ENCODE measurements at regions not wholly inside any gene's neighbourhood (a gene's known extent, or its start where the extent isn't known, plus 50 kb on each side); places are given as distances from the start of the nearest gene placed in this dataset.
"Not testable (repeated sequence)": the region's sequence is repeated elsewhere in the genome, so short reads cannot be mapped to it uniquely, and the experiment has no call there.

- Mint-ChIP-seq H3K27ac (ENCODE audit: unreplicated experiment) (no peak overlapping the region), H3K9me3 (ENCODE audit: unreplicated experiment) (peaks cover 22% of the 10 kb centered on the region)
- no peak for TF ChIP-seq CTCF (IDR thresholded peaks at IDR 0.05)
Measured at GRCh38 chr17:27370776-27371175, 76.9 kb downstream of the WSB1 start.

DNA sequence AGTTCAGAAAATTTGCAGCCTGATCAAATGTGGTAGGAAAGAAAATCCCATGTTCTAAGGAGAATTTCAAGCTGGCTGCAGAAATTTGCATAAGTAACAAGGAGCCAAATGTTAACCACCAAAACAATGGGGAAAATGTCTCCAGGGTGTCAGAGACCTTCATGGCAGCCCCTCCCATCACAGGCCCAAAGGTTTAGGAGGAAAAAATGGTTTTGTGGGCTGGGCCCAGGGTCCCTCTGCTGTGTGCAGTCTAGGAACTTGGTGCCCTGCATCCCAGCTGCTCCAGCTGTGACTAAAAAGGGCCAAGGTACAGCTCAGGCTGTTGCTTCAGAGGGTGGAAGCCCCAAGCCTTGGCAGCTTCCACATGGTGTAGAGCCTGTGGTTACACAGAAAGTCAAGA, 79.8 kb downstream of the WSB1 start:
- not testable (repeated sequence) for H3K27me3 Mint-ChIP-seq (ENCODE audit: unreplicated experiment); H3K4me3 Mint-ChIP-seq (ENCODE audit: unreplicated experiment); H3K27ac Mint-ChIP-seq (ENCODE audit: unreplicated experiment); DNase-seq (ENCODE audit: extremely low spot score, unreplicated experiment)
- Mint-ChIP-seq H3K4me1 (ENCODE audit: unreplicated experiment) (peaks cover 16% of the 10 kb centered on the region), H3K9me3 (ENCODE audit: unreplicated experiment) (peaks cover 22% of the 10 kb centered on the region), H3K36me3 (ENCODE audit: unreplicated experiment) (peaks cover 13% of the 10 kb centered on the region)

More at GRCh38 chr17:27370776-27371175, 76.9 kb downstream of the WSB1 start:
- peaks cover 11% of the 10 kb centered on the region for H3K4me1 Mint-ChIP-seq (ENCODE audit: unreplicated experiment)
- H3K36me3 Mint-ChIP-seq (ENCODE audit: unreplicated experiment), result peaks cover 13% of the 10 kb centered on the region
- no peak for DNase-seq (ENCODE audit: extremely low spot score, unreplicated experiment)
- no peak overlapping the region for H3K4me3 Mint-ChIP-seq (ENCODE audit: unreplicated experiment)
- H3K27me3 Mint-ChIP-seq (ENCODE audit: unreplicated experiment), result no peaks in the 10 kb centered on the region

- Mint-ChIP-seq H3K4me3 (ENCODE audit: unreplicated experiment) (no peak overlapping the region), H3K36me3 (ENCODE audit: unreplicated experiment) (peaks cover 8% of the 10 kb centered on the region), H3K27me3 (ENCODE audit: unreplicated experiment) (no peaks in the 10 kb centered on the region), H3K4me1 (ENCODE audit: unreplicated experiment) (peaks cover 42% of the 10 kb centered on the region), H3K9me3 (ENCODE audit: unreplicated experiment) (peaks cover 12% of the 10 kb centered on the region), H3K27ac (ENCODE audit: unreplicated experiment) (peak overlapping the region; percentile 61)
- TF ChIP-seq CTCF (IDR thresholded peaks at IDR 0.05), result no peak
- DNase-seq (ENCODE audit: extremely low spot score, unreplicated experiment), result no peak
Measured at GRCh38 chr17:27376637-27377547, 79.4 kb upstream of the KSR1 start.

DNA sequence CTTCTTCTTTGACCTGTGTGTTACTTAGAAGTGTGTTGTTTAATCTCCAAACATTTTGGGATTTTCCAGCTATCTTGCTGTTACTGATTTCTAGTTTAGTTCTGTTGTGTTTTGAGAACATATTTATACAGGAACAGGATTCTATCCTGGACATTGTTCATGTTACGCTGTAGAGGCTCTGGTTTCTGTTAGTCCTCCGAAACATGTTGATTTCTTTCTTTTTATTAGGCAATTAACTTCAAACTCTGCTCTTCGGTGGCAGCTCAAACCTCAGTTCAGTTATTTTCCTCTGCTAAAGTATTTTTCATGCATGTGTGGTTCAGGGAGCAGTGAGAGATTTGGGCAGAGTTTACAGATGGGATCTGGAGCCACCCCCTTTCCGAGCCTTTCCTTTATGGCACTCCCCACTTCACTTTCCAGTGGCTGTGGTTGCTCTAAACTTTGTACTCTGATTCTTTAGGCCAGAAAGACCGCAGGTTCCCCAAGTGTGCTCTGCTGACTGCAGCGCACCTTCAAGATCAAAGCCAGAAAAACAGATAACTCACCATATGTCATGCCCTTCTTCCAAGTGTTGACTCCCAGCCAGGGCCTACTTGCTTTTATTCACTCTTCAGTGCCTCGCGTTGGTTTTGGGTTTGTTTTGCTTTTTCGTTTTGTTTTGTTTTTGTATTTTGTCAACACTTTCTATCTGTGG, 77.6 kb upstream of the KSR1 start:
- no peak for DNase-seq (ENCODE audit: extremely low spot score, unreplicated experiment)
- peaks cover 52% of the 10 kb centered on the region for H3K4me1 Mint-ChIP-seq (ENCODE audit: unreplicated experiment)
- TF ChIP-seq CTCF (IDR thresholded peaks at IDR 0.05), result no peak

DNA sequence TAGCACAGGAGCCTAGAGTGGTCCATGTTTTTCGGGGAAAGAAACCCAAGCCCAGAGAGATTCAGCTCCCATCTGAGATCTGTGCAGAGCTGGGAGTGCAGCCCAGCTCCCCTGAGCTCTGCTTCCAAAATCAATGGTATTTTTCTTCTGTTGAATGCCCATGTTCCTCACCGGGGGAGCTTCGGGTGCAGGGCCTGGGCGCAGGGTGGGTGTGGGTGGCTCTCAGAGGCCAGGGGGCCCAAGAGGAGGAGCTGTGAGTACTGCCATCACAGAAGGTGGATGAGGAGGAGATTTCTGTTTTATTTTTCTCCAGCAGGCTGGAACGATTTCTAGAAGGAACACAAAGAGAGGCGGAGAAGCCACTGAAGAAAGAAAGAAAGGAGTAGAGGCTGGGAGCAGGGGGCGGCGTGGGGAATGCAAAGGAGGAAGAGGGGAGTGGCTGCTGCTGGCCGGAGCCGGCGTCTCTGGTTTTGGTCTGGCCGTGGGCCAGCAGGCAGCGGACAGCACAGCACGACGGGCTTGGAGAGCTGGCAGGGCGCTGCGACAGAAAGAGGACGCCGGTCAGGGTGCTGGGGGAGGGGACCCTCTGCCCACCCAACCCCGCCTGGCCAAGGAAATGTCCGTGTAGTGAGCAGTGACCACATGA, 76.2 kb upstream of the KSR1 start:
- H3K27ac Mint-ChIP-seq (ENCODE audit: unreplicated experiment), result peak overlapping the region; percentile 85

More for the DNA sequence above, 77.6 kb upstream of the KSR1 start:
- Mint-ChIP-seq H3K9me3 (ENCODE audit: unreplicated experiment) (peaks cover under 1% of the 10 kb centered on the region), H3K27me3 (ENCODE audit: unreplicated experiment) (no peaks in the 10 kb centered on the region), H3K4me3 (ENCODE audit: unreplicated experiment) (no peak overlapping the region), H3K36me3 (ENCODE audit: unreplicated experiment) (no peaks in the 10 kb centered on the region), H3K27ac (ENCODE audit: unreplicated experiment) (peak overlapping the region; percentile 46)

More for the DNA sequence above, 76.2 kb upstream of the KSR1 start:
- no peaks in the 10 kb centered on the region for H3K27me3 Mint-ChIP-seq (ENCODE audit: unreplicated experiment)
- no peak for TF ChIP-seq CTCF (IDR thresholded peaks at IDR 0.05)
- peak overlapping the region; percentile 62 for H3K4me3 Mint-ChIP-seq (ENCODE audit: unreplicated experiment)
- peaks cover 65% of the 10 kb centered on the region for H3K4me1 Mint-ChIP-seq (ENCODE audit: unreplicated experiment)
- no peaks in the 10 kb centered on the region for H3K36me3 Mint-ChIP-seq (ENCODE audit: unreplicated experiment)
- no peaks in the 10 kb centered on the region for H3K9me3 Mint-ChIP-seq (ENCODE audit: unreplicated experiment)
- peak; percentile 90 for DNase-seq (ENCODE audit: extremely low spot score, unreplicated experiment)

Measured in osteocyte (in vitro differentiated cells).